Fibroblast of lung (primary cell): ENCODE measurements at regions not wholly inside any gene's neighbourhood (a gene's known extent, or its start where the extent isn't known, plus 50 kb on each side); places are given as distances from the start of the nearest gene placed in this dataset.
"Not testable (repeated sequence)": the region's sequence is repeated elsewhere in the genome, so short reads cannot be mapped to it uniquely, and the experiment has no call there.

ENCODE experiments used
- CTCF ChIP-seq, 2 donors: IDR thresholded peaks in 1 of 2; conservative IDR thresholded peaks in 1 of 2; 1 replicate in 1 of 2; 2 replicates in 1 of 2; pipeline ENCODE4 v1.5.1; 2011 to 2012; ENCODE audit warnings: low read length in 2 of 2, control low read depth in 1 of 2, inconsistent platforms in 1 of 2, low read depth in 1 of 2, mild to moderate bottlenecking in 1 of 2
- EZH2 ChIP-seq: IDR thresholded peaks from 2 replicates; pipeline ENCODE4 v1.5.1; 2012; ENCODE audit warnings: low read length, control low read depth, mild to moderate bottlenecking; ENCODE audit errors: missing control alignments

DNA sequence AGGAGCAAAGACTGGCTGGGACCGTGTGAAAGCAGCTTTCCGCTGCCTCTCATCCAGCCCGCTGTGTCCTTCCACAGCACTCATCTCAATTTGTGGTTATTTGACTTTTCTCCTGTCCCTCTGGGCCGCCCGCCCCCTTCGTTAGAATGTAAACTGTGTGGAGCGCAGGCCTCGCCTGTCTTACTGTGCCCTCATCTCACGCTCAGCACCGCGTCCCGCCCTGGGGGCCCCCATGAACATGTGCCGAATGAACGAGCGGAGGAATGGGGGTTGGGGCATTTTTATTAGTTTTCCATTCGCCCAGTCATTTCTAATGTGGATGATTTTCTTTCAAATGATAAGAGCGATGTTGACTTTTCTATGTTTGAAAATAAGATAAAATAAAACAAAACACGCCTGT lies 159.1 kb upstream of the ZNF469 start:
- not testable (repeated sequence) for TF ChIP-seq CTCF (conservative IDR thresholded peaks at IDR 0.05 in 1 of 2, IDR thresholded peaks at IDR 0.05 in 1 of 2; ENCODE audit: low read depth in 1 of 2, low read length in 2 of 2); EZH2
